ENCODE measurements at regions not wholly inside any gene's neighbourhood (a gene's known extent, or its start where the extent isn't known, plus 50 kb on each side); places are given as distances from the start of the nearest gene placed in this dataset.
"Not testable (repeated sequence)": the region's sequence is repeated elsewhere in the genome, so short reads cannot be mapped to it uniquely, and the experiment has no call there.

- no peak overlapping the region for H3K27ac ChIP-seq
- H3K27me3 ChIP-seq = no peaks in the 10 kb centered on the region
- H3K9me3 ChIP-seq = no peaks in the 10 kb centered on the region
- intact Hi-C loops (cut with DNase I) = no loop called here
- H3K4me3 ChIP-seq = no peak overlapping the region
- ATAC-seq (no peak), DNase-seq (no peak)
- 45 to 47% methylated on average over 4 of the region's 4 CpGs for WGBS, 2 donors
- TF ChIP-seq CTCF (IDR thresholded peaks at IDR 0.05) = no peak
- H3K4me1 ChIP-seq = no peaks in the 10 kb centered on the region
- no peaks in the 10 kb centered on the region for H3K36me3 ChIP-seq
Measured at GRCh38 chr12:71282020-71282419, 124.2 kb upstream of the TSPAN8 start.

GRCh38 chr12:71281425-71281824 is 123.6 kb upstream of the TSPAN8 start:
- Histone ChIP-seq H3K36me3 (no peaks in the 10 kb centered on the region), H3K9me3 (no peaks in the 10 kb centered on the region), H3K27me3 (no peaks in the 10 kb centered on the region), H3K4me3 (no peak overlapping the region), H3K27ac (no peak overlapping the region), H3K4me1 (no peaks in the 10 kb centered on the region)
- DNase-seq = no peak
- ATAC-seq = no peak
- WGBS, 2 donors = 71 to 86% methylated on average over 2 of the region's 2 CpGs
- intact Hi-C loops (cut with DNase I) = no loop called here
- TF ChIP-seq CTCF (IDR thresholded peaks at IDR 0.05) = no peak

- Histone ChIP-seq H3K4me1 (no peaks in the 10 kb centered on the region), H3K27ac (no peak overlapping the region), H3K9me3 (no peaks in the 10 kb centered on the region), H3K27me3 (no peaks in the 10 kb centered on the region), H3K4me3 (no peak overlapping the region), H3K36me3 (no peaks in the 10 kb centered on the region)
- intact Hi-C loops (cut with DNase I) = no loop called here
- ATAC-seq = no peak
- no peak for TF ChIP-seq CTCF (IDR thresholded peaks at IDR 0.05)
- WGBS, 2 donors = 85 to 94% methylated on average over 1 of the region's 1 CpG
- no peak for DNase-seq
Measured at GRCh38 chr12:71277866-71278265, 120.1 kb upstream of the TSPAN8 start.

GRCh38 chr12:71276541-71276940 is 118.7 kb upstream of the TSPAN8 start:
- H3K36me3 ChIP-seq = no peaks in the 10 kb centered on the region
- H3K4me3 ChIP-seq = no peak overlapping the region
- no peaks in the 10 kb centered on the region for H3K27me3 ChIP-seq
- intact Hi-C loops (cut with DNase I) = no loop called here
- no peak for ATAC-seq
- DNase-seq = no peak
- no peak for TF ChIP-seq CTCF (IDR thresholded peaks at IDR 0.05)
- no peaks in the 10 kb centered on the region for H3K9me3 ChIP-seq
- H3K27ac ChIP-seq = no peak overlapping the region
- H3K4me1 ChIP-seq = no peaks in the 10 kb centered on the region

- H3K36me3 ChIP-seq; H3K27ac ChIP-seq; H3K4me1 ChIP-seq; intact Hi-C loops (cut with DNase I); H3K9me3 ChIP-seq; ATAC-seq; H3K4me3 ChIP-seq; DNase-seq; H3K27me3 ChIP-seq: not testable (repeated sequence)
- 79% methylated on average over 2 of the region's 2 CpGs for WGBS, 2 donors
Measured at GRCh38 chr12:71270794-71271193, 113.0 kb upstream of the TSPAN8 start.
